HEK293T (cell line): ENCODE measurements at regions not wholly inside any gene's neighbourhood (a gene's known extent, or its start where the extent isn't known, plus 50 kb on each side); places are given as distances from the start of the nearest gene placed in this dataset.

Source experiments
- CTCF ChIA-PET: fragments of 350-600 bp; formaldehyde crosslinking; extraction: SDS; loops from one replicate; lab custom pipeline; 2021; ENCODE audit warnings: antibody characterized with exemption, inconsistent platforms; lab: Yijun Ruan, JAX
- POLR2A ChIA-PET: fragments of 350-600 bp; formaldehyde crosslinking; extraction: SDS; loops from one replicate; lab custom pipeline; 2020; ENCODE audit warnings: antibody characterized with exemption, inconsistent platforms; lab: Yijun Ruan, JAX
- DNase-seq: peaks from one replicate; pipeline ENCODE4 v3.0.0; 2012; ENCODE audit warnings: mixed read lengths; ENCODE audit errors: extremely low spot score
- ARNT ChIP-seq: fragments of 450-650 bp; IDR thresholded peaks from 2 replicates; pipeline ENCODE4 v1.6.1; 2017; ENCODE audit warnings: mild to moderate bottlenecking
- BHLHE40 ChIP-seq: fragments of 450-650 bp; IDR thresholded peaks from 2 replicates; pipeline ENCODE4 v1.6.1; 2016; ENCODE audit warnings: mild to moderate bottlenecking, moderate library complexity, borderline replicate concordance
- CTBP1 ChIP-seq: fragments of 450-650 bp; IDR thresholded peaks from 2 replicates; pipeline ENCODE4 v1.6.1; 2016; ENCODE audit warnings: borderline replicate concordance
- ELF4 ChIP-seq: fragments of 450-650 bp; IDR thresholded peaks from 2 replicates; pipeline ENCODE4 v1.6.1; 2017; ENCODE audit warnings: antibody characterized with exemption
- FOXA1 ChIP-seq: fragments of 450-650 bp; IDR thresholded peaks from 2 replicates; pipeline ENCODE4 v1.6.1; 2016; ENCODE audit warnings: mild to moderate bottlenecking
- FOXK2 ChIP-seq: fragments of 450-650 bp; IDR thresholded peaks from 2 replicates; pipeline ENCODE4 v1.6.1; 2016; ENCODE audit warnings: mild to moderate bottlenecking
- FOXM1 ChIP-seq: fragments of 450-650 bp; IDR thresholded peaks from 2 replicates; pipeline ENCODE4 v1.6.1; 2017; ENCODE audit warnings: mild to moderate bottlenecking, borderline replicate concordance
- HDGF ChIP-seq: fragments of 450-650 bp; IDR thresholded peaks from 2 replicates; pipeline ENCODE4 v1.6.1; 2017; ENCODE audit warnings: antibody characterized with exemption, borderline replicate concordance
- L3MBTL2 ChIP-seq: fragments of 450-650 bp; conservative IDR thresholded peaks from 2 replicates; pipeline ENCODE4 v1.6.1; 2016; ENCODE audit warnings: mild to moderate bottlenecking
- LEF1 ChIP-seq: fragments of 450-650 bp; IDR thresholded peaks from 2 replicates; pipeline ENCODE4 v1.6.1; 2017; ENCODE audit warnings: mild to moderate bottlenecking, borderline replicate concordance
- NFRKB ChIP-seq: fragments of 450-650 bp; IDR thresholded peaks from 2 replicates; pipeline ENCODE4 v1.6.1; 2016; ENCODE audit warnings: mild to moderate bottlenecking, moderate library complexity
- SP1 ChIP-seq: fragments of 450-650 bp; IDR thresholded peaks from 2 replicates; pipeline ENCODE4 v1.6.1; 2017
- SUZ12 ChIP-seq: fragments of 450-650 bp; IDR thresholded peaks from 2 replicates; pipeline ENCODE4 v1.6.1; 2016; ENCODE audit warnings: mild to moderate bottlenecking
- TARDBP ChIP-seq: fragments of 450-650 bp; IDR thresholded peaks from 2 replicates; pipeline ENCODE4 v1.6.1; 2016
- ZNF384 ChIP-seq: fragments of 450-650 bp; IDR thresholded peaks from 2 replicates; pipeline ENCODE4 v1.6.1; 2016
- TF ChIP-seq, protein P1 (sequence below): fragments of 450-650 bp; IDR thresholded peaks from 2 replicates; pipeline ENCODE4 v1.6.1; 2016

DNA sequence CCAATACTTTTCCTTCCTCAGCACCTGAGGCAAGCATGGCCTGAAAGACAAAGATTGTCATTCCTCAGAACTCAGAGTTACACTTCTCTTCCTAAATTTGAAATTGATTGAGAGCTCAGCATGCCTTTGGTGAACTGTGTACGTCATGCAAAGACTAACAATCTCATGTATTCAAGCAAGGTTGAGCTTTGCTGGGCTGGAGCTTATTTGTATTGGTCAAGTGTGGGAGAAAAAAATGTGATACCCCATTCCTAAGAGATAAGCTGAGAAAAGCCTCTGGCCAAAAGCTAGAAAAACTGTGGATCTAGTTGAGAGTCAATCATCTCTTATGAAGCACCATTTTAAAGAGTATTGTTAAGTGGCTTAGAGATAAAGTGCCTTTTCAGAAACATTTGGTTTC is 392.2 kb downstream of the RASEF start:
- DNase-seq = no peak
- CTCF ChIA-PET = no interaction called here
- POLR2A ChIA-PET = no interaction called here
- TF ChIP-seq CTBP1 (no peak), NFRKB (no peak), BHLHE40 (no peak), FOXK2 (no peak), SUZ12 (no peak), ARNT (no peak), LEF1 (no peak), ZNF384 (no peak), TARDBP (no peak), FOXA1 (no peak), FOXM1 (no peak), SP1 (no peak), HDGF (no peak), ELF4 (no peak)
- TF ChIP-seq, protein P1, sequence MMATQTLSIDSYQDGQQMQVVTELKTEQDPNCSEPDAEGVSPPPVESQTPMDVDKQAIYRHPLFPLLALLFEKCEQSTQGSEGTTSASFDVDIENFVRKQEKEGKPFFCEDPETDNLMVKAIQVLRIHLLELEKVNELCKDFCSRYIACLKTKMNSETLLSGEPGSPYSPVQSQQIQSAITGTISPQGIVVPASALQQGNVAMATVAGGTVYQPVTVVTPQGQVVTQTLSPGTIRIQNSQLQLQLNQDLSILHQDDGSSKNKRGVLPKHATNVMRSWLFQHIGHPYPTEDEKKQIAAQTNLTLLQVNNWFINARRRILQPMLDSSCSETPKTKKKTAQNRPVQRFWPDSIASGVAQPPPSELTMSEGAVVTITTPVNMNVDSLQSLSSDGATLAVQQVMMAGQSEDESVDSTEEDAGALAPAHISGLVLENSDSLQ = no peak

DNA sequence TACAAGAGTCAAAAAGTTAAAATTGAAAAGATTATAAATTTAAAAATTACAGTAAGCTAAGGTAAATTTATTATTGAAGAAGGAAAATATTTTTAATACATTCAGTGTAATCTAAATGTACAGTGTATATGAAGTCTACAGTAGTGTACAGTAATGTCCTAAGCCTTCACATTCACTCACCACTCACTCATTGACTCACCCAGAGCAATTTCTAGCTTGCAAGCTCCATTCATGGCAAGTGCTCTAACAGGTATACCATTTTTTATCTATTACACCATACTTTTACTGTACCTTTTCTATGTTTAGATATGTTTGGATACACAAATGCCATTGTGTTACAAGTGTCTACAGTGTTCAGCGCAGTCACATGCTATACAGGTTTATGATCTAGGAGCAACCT is 389.7 kb downstream of the RASEF start:
- DNase-seq = no peak
- CTCF ChIA-PET = no interaction called here
- POLR2A ChIA-PET = no interaction called here
- no peak for TF ChIP-seq NFRKB
- no peak for TF ChIP-seq LEF1
- TF ChIP-seq BHLHE40 = no peak
- no peak for TF ChIP-seq CTBP1

DNA sequence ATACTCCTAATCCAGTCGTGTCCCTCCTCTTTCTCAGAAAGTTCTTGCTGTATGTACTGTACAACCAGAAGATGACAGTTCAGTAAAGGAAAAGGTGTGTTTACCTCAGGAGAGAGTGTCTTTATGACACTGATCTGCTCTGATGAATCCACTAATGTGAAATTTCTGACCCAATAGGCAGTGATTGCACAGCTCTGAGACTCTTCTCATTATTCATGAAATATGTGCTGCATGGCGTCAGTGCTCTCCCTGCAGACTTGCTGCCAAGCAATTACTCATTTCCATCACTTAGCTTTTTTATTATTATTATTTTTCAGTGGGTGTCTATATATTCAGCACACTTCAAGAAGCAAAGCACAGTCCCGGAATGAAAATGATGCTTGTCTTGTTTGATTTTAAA is 389.0 kb downstream of the RASEF start:
- ChIA-PET POLR2A (no interaction called here), CTCF (no interaction called here)
- TF ChIP-seq NFRKB = no peak
- no peak for TF ChIP-seq TARDBP
- no peak for TF ChIP-seq ZNF384
- TF ChIP-seq SUZ12 = no peak
- TF ChIP-seq L3MBTL2 = no peak
- DNase-seq = no peak

DNA sequence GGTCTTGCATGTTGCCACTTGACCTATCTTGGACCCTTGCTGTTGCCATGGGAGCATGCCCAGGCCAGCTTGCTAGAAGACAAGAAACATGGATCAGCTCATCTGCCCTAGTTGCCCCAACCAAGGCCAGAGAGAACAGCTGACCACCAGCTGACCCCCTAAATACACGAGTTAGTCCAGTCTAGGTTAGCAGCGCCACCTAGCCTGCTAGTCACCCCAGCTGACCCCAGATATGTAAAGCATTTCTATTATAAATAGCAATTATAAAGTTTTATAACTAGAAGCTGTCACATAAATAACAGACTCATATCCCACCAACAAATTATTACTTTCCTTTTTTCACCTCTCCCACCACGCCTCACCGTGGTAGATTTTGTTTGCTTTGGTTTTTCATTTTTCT is 387.8 kb downstream of the RASEF start:
- no peak for DNase-seq
- ChIA-PET CTCF (no interaction called here), POLR2A (no interaction called here)
- no peak for TF ChIP-seq SP1
- TF ChIP-seq L3MBTL2 = no peak
- no peak for TF ChIP-seq ARNT

DNA sequence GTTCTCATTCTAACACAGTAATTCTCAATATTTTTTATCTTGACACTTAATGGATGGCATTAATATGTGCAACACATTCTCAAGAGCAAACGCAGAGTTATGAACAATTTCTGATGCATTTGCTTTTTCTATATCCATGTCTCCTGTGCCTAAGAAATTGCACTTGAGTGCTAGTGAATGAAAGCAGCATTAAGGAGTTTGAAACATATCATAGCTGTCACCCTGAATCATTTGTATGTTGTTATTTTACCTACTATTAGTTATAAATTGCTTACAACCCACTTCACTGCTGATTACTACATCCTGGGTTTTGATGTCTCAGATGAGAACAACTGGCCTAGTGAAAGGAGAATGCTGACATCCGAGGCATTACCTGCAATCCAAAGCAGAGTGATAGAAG is 387.3 kb downstream of the RASEF start:
- ChIA-PET CTCF (no interaction called here), POLR2A (no interaction called here)
- DNase-seq = no peak
- no peak for TF ChIP-seq FOXK2

- ChIA-PET CTCF (no interaction called here), POLR2A (no interaction called here)
- TF ChIP-seq ZNF384 = no peak
- TF ChIP-seq L3MBTL2 = no peak
- no peak for TF ChIP-seq FOXA1
- TF ChIP-seq SP1 = no peak
- TF ChIP-seq TARDBP = no peak
- no peak for TF ChIP-seq FOXK2
- TF ChIP-seq BHLHE40 = no peak
- TF ChIP-seq SUZ12 = no peak
- no peak for TF ChIP-seq CTBP1
- TF ChIP-seq HDGF = no peak
- TF ChIP-seq, protein P1 = no peak
- DNase-seq = no peak
These were observed 385.9 kb downstream of the RASEF start for GRCh38 chr9:82677086-82677485.

DNA sequence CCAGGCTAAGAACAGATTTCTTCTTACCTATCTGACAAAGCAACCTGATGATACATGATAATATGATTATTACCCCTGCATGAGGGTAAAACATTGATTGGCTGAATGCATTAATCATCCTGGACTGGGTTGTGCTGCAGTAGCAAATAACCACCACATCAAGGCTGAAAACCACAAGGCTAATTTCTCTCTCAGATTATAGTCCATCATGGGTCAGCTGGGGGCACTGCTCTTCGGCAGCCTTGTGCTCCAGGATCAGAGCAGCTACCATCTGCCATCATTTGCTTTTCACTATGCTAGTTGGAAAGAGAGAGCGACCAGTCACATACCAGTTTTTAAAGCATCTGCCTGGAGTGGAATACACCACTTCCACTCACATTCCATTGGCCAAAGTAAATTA is 383.5 kb downstream of the RASEF start:
- no peak for DNase-seq
- TF ChIP-seq ZNF384 (no peak), LEF1 (no peak), NFRKB (no peak), TARDBP (no peak), BHLHE40 (no peak), FOXM1 (no peak), CTBP1 (no peak), FOXK2 (no peak), SUZ12 (no peak), L3MBTL2 (no peak), FOXA1 (no peak), ARNT (no peak), SP1 (no peak)
- CTCF ChIA-PET = no interaction called here
- POLR2A ChIA-PET = no interaction called here

DNA sequence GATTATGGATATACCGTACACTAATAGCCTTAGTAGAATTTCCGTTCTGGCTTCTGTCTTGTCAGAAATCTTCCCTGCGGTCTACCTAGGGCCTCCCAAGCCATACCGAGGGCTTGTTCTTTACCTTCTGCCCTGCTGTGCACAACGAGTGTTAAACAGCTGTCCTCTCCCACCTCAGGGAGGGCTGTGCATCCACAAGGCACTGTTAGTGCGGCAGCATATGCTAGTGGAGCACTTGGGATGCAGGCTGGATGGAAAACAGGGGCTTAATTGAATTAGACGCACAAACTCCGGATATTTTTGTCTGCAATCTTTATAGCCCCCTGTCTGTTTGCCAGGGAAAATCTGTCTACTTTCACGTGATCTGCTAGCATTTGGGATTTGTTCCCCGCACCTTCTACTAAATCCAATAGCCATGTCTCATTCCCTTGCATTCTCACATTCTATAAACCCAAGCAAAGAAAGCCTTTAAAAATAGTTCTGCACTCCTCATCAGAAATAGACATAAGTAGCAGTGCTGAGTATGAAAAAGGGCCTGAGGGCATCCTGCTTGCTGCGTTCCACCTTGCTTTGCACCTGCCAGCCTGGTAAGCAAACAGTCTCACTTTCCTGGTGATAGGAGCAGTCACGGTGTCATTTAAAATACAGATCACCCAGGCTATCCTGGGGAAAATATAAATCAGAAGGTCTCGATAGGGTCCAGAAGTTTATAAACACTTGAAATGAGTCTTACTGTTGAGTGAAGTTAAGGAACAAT is 382.6 kb downstream of the RASEF start:
- CTCF ChIA-PET = no interaction called here
- TF ChIP-seq BHLHE40 = no peak
- TF ChIP-seq HDGF = no peak
- no peak for TF ChIP-seq SUZ12
- TF ChIP-seq ZNF384 = no peak
- no peak for TF ChIP-seq NFRKB
- no peak for TF ChIP-seq CTBP1
- TF ChIP-seq FOXA1 = no peak
- TF ChIP-seq L3MBTL2 = no peak
- no peak for TF ChIP-seq SP1
- no peak for TF ChIP-seq FOXK2
- no peak for TF ChIP-seq ARNT
- TF ChIP-seq FOXM1 = no peak
- TF ChIP-seq TARDBP = no peak
- POLR2A ChIA-PET = no interaction called here
- no peak for DNase-seq
